HG03378 (cell line): ENCODE measurements at regions not wholly inside any gene's neighbourhood (a gene's known extent, or its start where the extent isn't known, plus 50 kb on each side); places are given as distances from the start of the nearest gene placed in this dataset.
"Not testable (repeated sequence)": the region's sequence is repeated elsewhere in the genome, so short reads cannot be mapped to it uniquely, and the experiment has no call there.

Experiments
- ATAC-seq: cut with Tn5 transposase; IDR thresholded peaks from one replicate; pipeline ENCODE4 v1.9.1; 2021; ENCODE audit warnings: mild to moderate bottlenecking, moderate library complexity; ENCODE audit not compliant: unreplicated experiment

GRCh38 chr7:66413379-66414114 lies 208.4 kb downstream of the TPST1 start:
- ATAC-seq, result peak; percentile 62

- ATAC-seq, result no peak
Observed at GRCh38 chr7:66415659-66416265, 210.6 kb downstream of the TPST1 start.

- ATAC-seq, result no peak
Observed at GRCh38 chr7:66418537-66418936, 210.1 kb upstream of the KCTD7 start.

GRCh38 chr7:66419210-66419609 lies 209.5 kb upstream of the KCTD7 start:
- ATAC-seq, result no peak

GRCh38 chr7:66421830-66422475 lies 206.7 kb upstream of the KCTD7 start:
- no peak for ATAC-seq

- no peak for ATAC-seq
Observed at GRCh38 chr7:66423729-66424128, 205.0 kb upstream of the KCTD7 start.

GRCh38 chr7:66426332-66426731 lies 202.3 kb upstream of the KCTD7 start:
- ATAC-seq, result no peak

GRCh38 chr7:66426996-66427395 lies 201.7 kb upstream of the KCTD7 start:
- ATAC-seq, result no peak

GRCh38 chr7:66427956-66428355 lies 200.7 kb upstream of the KCTD7 start:
- ATAC-seq, result no peak

- ATAC-seq, result no peak
Observed at GRCh38 chr7:66429498-66430163, 199.1 kb upstream of the KCTD7 start.

- no peak for ATAC-seq
Observed at GRCh38 chr7:66430164-66430545, 198.5 kb upstream of the KCTD7 start.

GRCh38 chr7:66438703-66439405 lies 189.8 kb upstream of the KCTD7 start:
- ATAC-seq, result not testable (repeated sequence)

- no peak for ATAC-seq
Observed at GRCh38 chr7:66442385-66442784, 186.3 kb upstream of the KCTD7 start.

- ATAC-seq, result no peak
Observed at GRCh38 chr7:66443946-66444345, 184.7 kb upstream of the KCTD7 start.

- not testable (repeated sequence) for ATAC-seq
Observed at GRCh38 chr7:66447007-66447406, 181.7 kb upstream of the KCTD7 start.

- ATAC-seq, result not testable (repeated sequence)
Observed at GRCh38 chr7:66450814-66451213, 177.9 kb upstream of the KCTD7 start.

GRCh38 chr7:66451713-66452112 lies 177.0 kb upstream of the KCTD7 start:
- ATAC-seq, result not testable (repeated sequence)

GRCh38 chr7:66452165-66452564 lies 176.5 kb upstream of the KCTD7 start:
- no peak for ATAC-seq

GRCh38 chr7:66453340-66453739 lies 175.3 kb upstream of the KCTD7 start:
- no peak for ATAC-seq

- ATAC-seq, result no peak
Observed at GRCh38 chr7:66454600-66455225, 174.0 kb upstream of the KCTD7 start.

- ATAC-seq, result not testable (repeated sequence)
Observed at GRCh38 chr7:66455432-66455831, 173.2 kb upstream of the KCTD7 start.
